ENCODE measurements at regions not wholly inside any gene's neighbourhood (a gene's known extent, or its start where the extent isn't known, plus 50 kb on each side); places are given as distances from the start of the nearest gene placed in this dataset.
"Not testable (repeated sequence)": the region's sequence is repeated elsewhere in the genome, so short reads cannot be mapped to it uniquely, and the experiment has no call there.

- not testable (repeated sequence) for TF ChIP-seq CTCF (IDR thresholded peaks at IDR 0.05); POLR2AphosphoS5 (IDR thresholded peaks at IDR 0.05; ENCODE audit: low read depth, low read length); SIN3A (IDR thresholded peaks at IDR 0.05; ENCODE audit: borderline replicate concordance, insufficient read depth, low read depth, low read length); REST (IDR thresholded peaks at IDR 0.05; ENCODE audit: insufficient read depth in 1 of 2, low read depth in 2 of 2, low read length in 1 of 2); TCF7L2 (IDR thresholded peaks at IDR 0.05; ENCODE audit: low read depth, low read length)
These were observed 244.0 kb upstream of the SPHKAP start for GRCh38 chr2:228425411-228426060.

All from Panc1 (cell line).